Peyer's patch (tissue), 4 donors: ENCODE measurements at regions not wholly inside any gene's neighbourhood (a gene's known extent, or its start where the extent isn't known, plus 50 kb on each side); places are given as distances from the start of the nearest gene placed in this dataset.

Experiments
- CTCF ChIP-seq, 6 experiments: fragments of 450-650 bp in 4 of 6; fragments of 200-600 bp in 2 of 6; sonication (generic) in 1 of 6; IDR thresholded peaks; one replicate each; pipeline ENCODE4 v1.5.1; 2017 to 2019; ENCODE audit warnings: antibody characterized with exemption in 6 of 6, mild to moderate bottlenecking in 3 of 6, moderate library complexity in 1 of 6
- POLR2A ChIP-seq, 2 donors: fragments of 450-650 bp; IDR thresholded peaks; one replicate each; pipeline ENCODE4 v1.5.1; 2017; ENCODE audit warnings: antibody characterized with exemption in 2 of 2, mild to moderate bottlenecking in 2 of 2, moderate library complexity in 2 of 2

GRCh38 chr4:58144721-58145120 lies 1034.5 kb upstream of the IGFBP7 start:
- TF ChIP-seq POLR2A (IDR thresholded peaks at IDR 0.05) = no peak
- no peak for TF ChIP-seq CTCF (IDR thresholded peaks at IDR 0.05)
